H1 (cell line): ENCODE measurements at regions not wholly inside any gene's neighbourhood (a gene's known extent, or its start where the extent isn't known, plus 50 kb on each side); places are given as distances from the start of the nearest gene placed in this dataset.

Experiments
- CTCF ChIA-PET: fragments of 300-600 bp; sonication (Branson Sonifier 250); formaldehyde crosslinking; loops from one replicate; lab custom pipeline; 2021; ENCODE audit not compliant: partially characterized antibody; lab: Charles Lee
- POLR2A ChIA-PET: fragments of 300-600 bp; sonication (Branson Sonifier 250); formaldehyde crosslinking; loops from one replicate; lab custom pipeline; 2021; ENCODE audit warnings: inconsistent platforms; ENCODE audit not compliant: partially characterized antibody; lab: Charles Lee
- DNase-seq, 2 experiments: peaks; one replicate each; pipeline versions ENCODE4 v3.0.0 to v3.0.0-alpha.2; 2010 to 2022; ENCODE audit warnings: low spot score in 2 of 2, low read depth in 1 of 2, mixed read lengths in 1 of 2
- FAIRE-seq: peaks from 2 replicates; lab custom pipeline; 2011; peaks lifted over from hg19 to GRCh38; lab: Jason Lieb, UNC
- H2AFZ ChIP-seq: 2 replicates; pipeline ENCODE4 v1.8.1; 2012; ENCODE audit warnings: low read length, inconsistent platforms
- H2AK5ac ChIP-seq: 2 replicates; pipeline ENCODE4 v1.6.1; 2013; ENCODE audit warnings: low read depth, low read length
- H2BK120ac ChIP-seq: replicated peaks from 2 replicates; pipeline ENCODE3; 2013; ENCODE audit warnings: low read depth, low read length, inconsistent platforms
- H2BK12ac ChIP-seq: 2 replicates; pipeline ENCODE4 v1.6.1; 2013; ENCODE audit warnings: low read depth, low read length
- H2BK15ac ChIP-seq: 2 replicates; pipeline ENCODE4 v1.6.1; 2013; ENCODE audit warnings: low read length
- H2BK20ac ChIP-seq: 2 replicates; pipeline ENCODE4 v1.6.1; 2013; ENCODE audit warnings: low read length
- H2BK5ac ChIP-seq: 2 replicates; pipeline ENCODE4 v1.6.1; 2013; ENCODE audit warnings: low read depth, low read length
- H3K14ac ChIP-seq: 2 replicates; pipeline ENCODE4 v1.6.1; 2013; ENCODE audit warnings: inconsistent platforms; ENCODE audit not compliant: insufficient read length
- H3K18ac ChIP-seq: 2 replicates; pipeline ENCODE4 v1.6.1; 2013; ENCODE audit warnings: low read length; ENCODE audit errors: extremely low read depth
- H3K23ac ChIP-seq: 2 replicates; pipeline ENCODE4 v1.6.1; 2013; ENCODE audit warnings: inconsistent platforms; ENCODE audit not compliant: insufficient read length
- H3K23me2 ChIP-seq: 2 replicates; pipeline ENCODE4 v1.6.1; 2013; ENCODE audit warnings: low read depth, low read length
- H3K27ac ChIP-seq: 2 replicates; pipeline ENCODE4 v1.6.1; 2011; ENCODE audit warnings: low read depth, low read length, inconsistent platforms
- H3K27me3 ChIP-seq, 4 experiments: replicated peaks in 1 of 4; 1 replicate in 1 of 4; 2 replicates in 3 of 4; pipeline versions ENCODE4 v1.6.1 to v1.8.1; 2011 to 2013; ENCODE audit warnings: low read length in 3 of 4, mild to moderate bottlenecking in 3 of 4, inconsistent platforms in 2 of 4, mixed read lengths in 2 of 4, moderate library complexity in 1 of 4; ENCODE audit not compliant: control insufficient read depth in 3 of 4, insufficient read depth in 3 of 4; ENCODE audit errors: extremely low read depth in 1 of 4
- H3K36me3 ChIP-seq, 4 experiments: 2 replicates each; pipeline versions ENCODE4 v1.6.1 to v1.8.1; 2011 to 2013; ENCODE audit warnings: mild to moderate bottlenecking in 4 of 4, low read length in 3 of 4, moderate library complexity in 2 of 4, control low read depth in 1 of 4, inconsistent platforms in 1 of 4; ENCODE audit not compliant: insufficient read depth in 4 of 4, control insufficient read depth in 2 of 4
- H3K4ac ChIP-seq: replicated peaks from 2 replicates; pipeline ENCODE3; 2013; ENCODE audit warnings: low read length, low read depth, mixed read lengths, inconsistent platforms; ENCODE audit not compliant: insufficient read length
- H3K4me1 ChIP-seq, 4 experiments: replicated peaks in 1 of 4; 1 replicate in 1 of 4; 2 replicates in 3 of 4; pipeline versions ENCODE4 v1.6.1 to v1.8.1; 2011 to 2013; ENCODE audit warnings: low read length in 3 of 4, inconsistent platforms in 2 of 4, mixed read lengths in 1 of 4; ENCODE audit not compliant: insufficient read depth in 4 of 4, control insufficient read depth in 3 of 4
- H3K4me2 ChIP-seq, 2 experiments: 2 replicates each; pipeline versions ENCODE4 v1.6.1 to v1.8.1; 2011 to 2013; ENCODE audit warnings: low read depth in 2 of 2, low read length in 2 of 2, control low read depth in 1 of 2, inconsistent platforms in 1 of 2, mild to moderate bottlenecking in 1 of 2; ENCODE audit not compliant: insufficient read depth in 1 of 2
- H3K4me3 ChIP-seq, 4 experiments: fragments of 200-600, 300-600 bp in 1 of 4; sonication (generic), shearing (Covaris generic), sonication (Bioruptor Twin) in 1 of 4; 2 replicates each; pipeline versions ENCODE4 v1.5.1 to v1.8.1; 2011 to 2016; ENCODE audit warnings: low read length in 4 of 4, low read depth in 3 of 4, control low read depth in 2 of 4, inconsistent platforms in 2 of 4, mild to moderate bottlenecking in 2 of 4, mixed read lengths in 1 of 4, moderate library complexity in 1 of 4; ENCODE audit not compliant: insufficient read depth in 2 of 4; ENCODE audit errors: extremely low read depth in 1 of 4
- H3K56ac ChIP-seq: replicated peaks from 2 replicates; pipeline ENCODE3; 2013; ENCODE audit warnings: low read depth, mild to moderate bottlenecking, mixed read lengths, low read length, inconsistent platforms; ENCODE audit not compliant: insufficient read length
- H3K79me1 ChIP-seq: 2 replicates; pipeline ENCODE4 v1.6.1; 2013; ENCODE audit warnings: low read depth, low read length, control low read depth
- H3K79me2 ChIP-seq, 2 experiments: 2 replicates each; pipeline versions ENCODE4 v1.6.1 to v1.8.1; 2012 to 2013; ENCODE audit warnings: low read length in 2 of 2, mild to moderate bottlenecking in 2 of 2, inconsistent platforms in 1 of 2; ENCODE audit not compliant: insufficient read depth in 2 of 2, control insufficient read depth in 1 of 2
- H3K9ac ChIP-seq, 4 experiments: replicated peaks in 1 of 4; 1 replicate in 1 of 4; 2 replicates in 3 of 4; pipeline versions ENCODE4 v1.6.1 to v1.8.1; 2011 to 2013; ENCODE audit warnings: low read depth in 3 of 4, low read length in 3 of 4, control low read depth in 2 of 4, mild to moderate bottlenecking in 2 of 4, moderate library complexity in 2 of 4, inconsistent platforms in 1 of 4; ENCODE audit errors: extremely low read depth in 1 of 4
- H3K9me3 ChIP-seq, 2 experiments: 2 replicates each; pipeline versions ENCODE4 v1.6.1 to v1.8.1; 2012 to 2013; ENCODE audit warnings: mild to moderate bottlenecking in 2 of 2, moderate library complexity in 2 of 2, control low read depth in 1 of 2, inconsistent platforms in 1 of 2, low read depth in 1 of 2, low read length in 1 of 2, mixed read lengths in 1 of 2; ENCODE audit not compliant: insufficient read depth in 2 of 2
- H4K20me1 ChIP-seq, 2 experiments: replicated peaks in 1 of 2; 2 replicates each; pipeline versions ENCODE3 to v1.8.1; 2011 to 2013; ENCODE audit warnings: inconsistent platforms in 2 of 2, low read length in 2 of 2, mild to moderate bottlenecking in 1 of 2; ENCODE audit not compliant: insufficient read depth in 2 of 2, control insufficient read depth in 1 of 2
- H4K5ac ChIP-seq: 2 replicates; pipeline ENCODE4 v1.6.1; 2013; ENCODE audit warnings: low read length, low read depth, mixed read lengths, inconsistent platforms; ENCODE audit not compliant: insufficient read length
- H4K8ac ChIP-seq: 2 replicates; pipeline ENCODE4 v1.8.0; 2013; ENCODE audit warnings: mild to moderate bottlenecking, moderate library complexity, low read length, inconsistent platforms; ENCODE audit not compliant: insufficient read depth; ENCODE audit errors: extremely low read depth
- H4K91ac ChIP-seq: replicated peaks from 2 replicates; pipeline ENCODE3; 2013; ENCODE audit warnings: low read length, mixed read lengths, inconsistent platforms; ENCODE audit not compliant: insufficient read length
- CHD1 ChIP-seq: IDR thresholded peaks from 2 replicates; pipeline ENCODE4 v1.6.1; 2012; ENCODE audit warnings: low read depth, low read length, improper control_type of control experiment
- JUND ChIP-seq: IDR thresholded peaks from 2 replicates; pipeline ENCODE4 v1.6.1; 2011; ENCODE audit warnings: mild to moderate bottlenecking, improper control_type of control experiment, low read length
- TAF1 ChIP-seq: IDR thresholded peaks from 2 replicates; pipeline ENCODE4 v1.6.1; 2011; ENCODE audit warnings: mild to moderate bottlenecking, low read depth, low read length
- WGBS, 2 experiments: shearing (Covaris generic) in 1 of 2; methylation state at CpG; one replicate each; pipeline versions ENCODE4 v1.1.6 to v1.1.7; 2013 to 2015; ENCODE audit warnings: low lambda C conversion rate in 2 of 2, mixed read lengths in 2 of 2, inconsistent platforms in 1 of 2, low coverage in 1 of 2, missing lambda C conversion rate in 1 of 2; ENCODE audit not compliant: insufficient replicate concordance in 2 of 2, insufficient coverage in 1 of 2, insufficient read length in 1 of 2; ENCODE audit errors: extremely low coverage in 1 of 2, missing lambda C conversion rate in 1 of 2; 5-methylcytosine and 5-hydroxymethylcytosine counted together

- no peak overlapping the region for H3K4ac ChIP-seq
- ChIA-PET CTCF (interaction anchor here (0.6 kb wide), 1 partner anchor 13 kb away, joined by 3 read pairs; no protein-coding TSS in a partner anchor), POLR2A (no interaction called here)
- H3K36me3 ChIP-seq, result no peaks in the 10 kb centered on the region
- WGBS, 2 experiments, result 90% methylated on average over 15 of the region's 15 CpGs; no CpG with 5 or more reads in 1 of the 2 experiments
- H2AFZ ChIP-seq, result no peak overlapping the region
- no peaks in the 10 kb centered on the region for H3K9me3 ChIP-seq
- H3K79me1 ChIP-seq, result no peaks in the 10 kb centered on the region
- peaks cover 0 to 7% (median 5%) of the 10 kb centered on the region in 4 experiments; a peak in 4 of 7 replicates for H3K27me3 ChIP-seq
- H4K8ac ChIP-seq, result no peak overlapping the region
- no peaks in the 10 kb centered on the region for H4K20me1 ChIP-seq
- H3K14ac ChIP-seq, result no peak overlapping the region
- no peak overlapping the region for H3K18ac ChIP-seq
- H3K4me1 ChIP-seq, result peaks cover 0 to 9% (median 4%) of the 10 kb centered on the region in 4 experiments; a peak in 4 of 7 replicates
- no peak overlapping the region for H4K91ac ChIP-seq
- H3K4me3 ChIP-seq, result no peak overlapping the region
- no peak for FAIRE-seq
- no peaks in the 10 kb centered on the region for H3K23me2 ChIP-seq
- H3K27ac ChIP-seq, result no peak overlapping the region
- no peak overlapping the region for H3K4me2 ChIP-seq
- H4K5ac ChIP-seq, result no peak overlapping the region
- no peak overlapping the region for H3K9ac ChIP-seq
- no peak overlapping the region for H2BK5ac ChIP-seq
- no peak overlapping the region for H3K56ac ChIP-seq
- H2BK15ac ChIP-seq, result no peak overlapping the region
- H3K79me2 ChIP-seq, result no peaks in the 10 kb centered on the region
- no peak for DNase-seq
- H3K23ac ChIP-seq, result no peak overlapping the region
- no peak overlapping the region for H2BK20ac ChIP-seq
- no peak overlapping the region for H2AK5ac ChIP-seq
- H2BK12ac ChIP-seq, result no peak overlapping the region
- H2BK120ac ChIP-seq, result no peak overlapping the region
- TF ChIP-seq JUND, result no peak
- no peak for TF ChIP-seq CHD1
- TF ChIP-seq TAF1, result no peak
- TF ChIP-seq, all 59 proteins: peak for 0
Observed at GRCh38 chr6:21478883-21479539, 114.5 kb upstream of the SOX4 start.
